ENCODE measurements at regions not wholly inside any gene's neighbourhood (a gene's known extent, or its start where the extent isn't known, plus 50 kb on each side); places are given as distances from the start of the nearest gene placed in this dataset.

- TF ChIP-seq, protein P1, sequence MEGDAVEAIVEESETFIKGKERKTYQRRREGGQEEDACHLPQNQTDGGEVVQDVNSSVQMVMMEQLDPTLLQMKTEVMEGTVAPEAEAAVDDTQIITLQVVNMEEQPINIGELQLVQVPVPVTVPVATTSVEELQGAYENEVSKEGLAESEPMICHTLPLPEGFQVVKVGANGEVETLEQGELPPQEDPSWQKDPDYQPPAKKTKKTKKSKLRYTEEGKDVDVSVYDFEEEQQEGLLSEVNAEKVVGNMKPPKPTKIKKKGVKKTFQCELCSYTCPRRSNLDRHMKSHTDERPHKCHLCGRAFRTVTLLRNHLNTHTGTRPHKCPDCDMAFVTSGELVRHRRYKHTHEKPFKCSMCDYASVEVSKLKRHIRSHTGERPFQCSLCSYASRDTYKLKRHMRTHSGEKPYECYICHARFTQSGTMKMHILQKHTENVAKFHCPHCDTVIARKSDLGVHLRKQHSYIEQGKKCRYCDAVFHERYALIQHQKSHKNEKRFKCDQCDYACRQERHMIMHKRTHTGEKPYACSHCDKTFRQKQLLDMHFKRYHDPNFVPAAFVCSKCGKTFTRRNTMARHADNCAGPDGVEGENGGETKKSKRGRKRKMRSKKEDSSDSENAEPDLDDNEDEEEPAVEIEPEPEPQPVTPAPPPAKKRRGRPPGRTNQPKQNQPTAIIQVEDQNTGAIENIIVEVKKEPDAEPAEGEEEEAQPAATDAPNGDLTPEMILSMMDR (conservative IDR thresholded peaks at IDR 0.05; ENCODE audit: low read depth in 2 of 2), result no peak
- TF ChIP-seq EZH2phosphoT487 (IDR thresholded peaks at IDR 0.05; ENCODE audit: unreplicated experiment) (no peak), POLR2AphosphoS5 (IDR thresholded peaks at IDR 0.05; ENCODE audit: low read depth) (no peak), EZH2 (IDR thresholded peaks at IDR 0.05; ENCODE audit: low read depth, unreplicated experiment) (no peak), JUNB (IDR thresholded peaks at IDR 0.05; ENCODE audit: unreplicated experiment) (no peak), ZNF114 (CRISPR knock-in tag; IDR thresholded peaks at IDR 0.05) (no peak), ETS1 (IDR thresholded peaks at IDR 0.05) (no peak), NANOG (IDR thresholded peaks at IDR 0.05; ENCODE audit: borderline replicate concordance) (no peak), CREB1 (CRISPR knock-in tag; IDR thresholded peaks at IDR 0.05; ENCODE audit: low read depth) (no peak), ZNF331 (CRISPR knock-in tag; IDR thresholded peaks at IDR 0.05; ENCODE audit: low read depth) (no peak), STAT1 (IDR thresholded peaks at IDR 0.05; ENCODE audit: unreplicated experiment) (no peak)
- TF ChIP-seq, protein P2, sequence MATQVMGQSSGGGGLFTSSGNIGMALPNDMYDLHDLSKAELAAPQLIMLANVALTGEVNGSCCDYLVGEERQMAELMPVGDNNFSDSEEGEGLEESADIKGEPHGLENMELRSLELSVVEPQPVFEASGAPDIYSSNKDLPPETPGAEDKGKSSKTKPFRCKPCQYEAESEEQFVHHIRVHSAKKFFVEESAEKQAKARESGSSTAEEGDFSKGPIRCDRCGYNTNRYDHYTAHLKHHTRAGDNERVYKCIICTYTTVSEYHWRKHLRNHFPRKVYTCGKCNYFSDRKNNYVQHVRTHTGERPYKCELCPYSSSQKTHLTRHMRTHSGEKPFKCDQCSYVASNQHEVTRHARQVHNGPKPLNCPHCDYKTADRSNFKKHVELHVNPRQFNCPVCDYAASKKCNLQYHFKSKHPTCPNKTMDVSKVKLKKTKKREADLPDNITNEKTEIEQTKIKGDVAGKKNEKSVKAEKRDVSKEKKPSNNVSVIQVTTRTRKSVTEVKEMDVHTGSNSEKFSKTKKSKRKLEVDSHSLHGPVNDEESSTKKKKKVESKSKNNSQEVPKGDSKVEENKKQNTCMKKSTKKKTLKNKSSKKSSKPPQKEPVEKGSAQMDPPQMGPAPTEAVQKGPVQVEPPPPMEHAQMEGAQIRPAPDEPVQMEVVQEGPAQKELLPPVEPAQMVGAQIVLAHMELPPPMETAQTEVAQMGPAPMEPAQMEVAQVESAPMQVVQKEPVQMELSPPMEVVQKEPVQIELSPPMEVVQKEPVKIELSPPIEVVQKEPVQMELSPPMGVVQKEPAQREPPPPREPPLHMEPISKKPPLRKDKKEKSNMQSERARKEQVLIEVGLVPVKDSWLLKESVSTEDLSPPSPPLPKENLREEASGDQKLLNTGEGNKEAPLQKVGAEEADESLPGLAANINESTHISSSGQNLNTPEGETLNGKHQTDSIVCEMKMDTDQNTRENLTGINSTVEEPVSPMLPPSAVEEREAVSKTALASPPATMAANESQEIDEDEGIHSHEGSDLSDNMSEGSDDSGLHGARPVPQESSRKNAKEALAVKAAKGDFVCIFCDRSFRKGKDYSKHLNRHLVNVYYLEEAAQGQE (IDR thresholded peaks at IDR 0.05; ENCODE audit: unreplicated experiment), result no peak
- TF ChIP-seq, protein P3, sequence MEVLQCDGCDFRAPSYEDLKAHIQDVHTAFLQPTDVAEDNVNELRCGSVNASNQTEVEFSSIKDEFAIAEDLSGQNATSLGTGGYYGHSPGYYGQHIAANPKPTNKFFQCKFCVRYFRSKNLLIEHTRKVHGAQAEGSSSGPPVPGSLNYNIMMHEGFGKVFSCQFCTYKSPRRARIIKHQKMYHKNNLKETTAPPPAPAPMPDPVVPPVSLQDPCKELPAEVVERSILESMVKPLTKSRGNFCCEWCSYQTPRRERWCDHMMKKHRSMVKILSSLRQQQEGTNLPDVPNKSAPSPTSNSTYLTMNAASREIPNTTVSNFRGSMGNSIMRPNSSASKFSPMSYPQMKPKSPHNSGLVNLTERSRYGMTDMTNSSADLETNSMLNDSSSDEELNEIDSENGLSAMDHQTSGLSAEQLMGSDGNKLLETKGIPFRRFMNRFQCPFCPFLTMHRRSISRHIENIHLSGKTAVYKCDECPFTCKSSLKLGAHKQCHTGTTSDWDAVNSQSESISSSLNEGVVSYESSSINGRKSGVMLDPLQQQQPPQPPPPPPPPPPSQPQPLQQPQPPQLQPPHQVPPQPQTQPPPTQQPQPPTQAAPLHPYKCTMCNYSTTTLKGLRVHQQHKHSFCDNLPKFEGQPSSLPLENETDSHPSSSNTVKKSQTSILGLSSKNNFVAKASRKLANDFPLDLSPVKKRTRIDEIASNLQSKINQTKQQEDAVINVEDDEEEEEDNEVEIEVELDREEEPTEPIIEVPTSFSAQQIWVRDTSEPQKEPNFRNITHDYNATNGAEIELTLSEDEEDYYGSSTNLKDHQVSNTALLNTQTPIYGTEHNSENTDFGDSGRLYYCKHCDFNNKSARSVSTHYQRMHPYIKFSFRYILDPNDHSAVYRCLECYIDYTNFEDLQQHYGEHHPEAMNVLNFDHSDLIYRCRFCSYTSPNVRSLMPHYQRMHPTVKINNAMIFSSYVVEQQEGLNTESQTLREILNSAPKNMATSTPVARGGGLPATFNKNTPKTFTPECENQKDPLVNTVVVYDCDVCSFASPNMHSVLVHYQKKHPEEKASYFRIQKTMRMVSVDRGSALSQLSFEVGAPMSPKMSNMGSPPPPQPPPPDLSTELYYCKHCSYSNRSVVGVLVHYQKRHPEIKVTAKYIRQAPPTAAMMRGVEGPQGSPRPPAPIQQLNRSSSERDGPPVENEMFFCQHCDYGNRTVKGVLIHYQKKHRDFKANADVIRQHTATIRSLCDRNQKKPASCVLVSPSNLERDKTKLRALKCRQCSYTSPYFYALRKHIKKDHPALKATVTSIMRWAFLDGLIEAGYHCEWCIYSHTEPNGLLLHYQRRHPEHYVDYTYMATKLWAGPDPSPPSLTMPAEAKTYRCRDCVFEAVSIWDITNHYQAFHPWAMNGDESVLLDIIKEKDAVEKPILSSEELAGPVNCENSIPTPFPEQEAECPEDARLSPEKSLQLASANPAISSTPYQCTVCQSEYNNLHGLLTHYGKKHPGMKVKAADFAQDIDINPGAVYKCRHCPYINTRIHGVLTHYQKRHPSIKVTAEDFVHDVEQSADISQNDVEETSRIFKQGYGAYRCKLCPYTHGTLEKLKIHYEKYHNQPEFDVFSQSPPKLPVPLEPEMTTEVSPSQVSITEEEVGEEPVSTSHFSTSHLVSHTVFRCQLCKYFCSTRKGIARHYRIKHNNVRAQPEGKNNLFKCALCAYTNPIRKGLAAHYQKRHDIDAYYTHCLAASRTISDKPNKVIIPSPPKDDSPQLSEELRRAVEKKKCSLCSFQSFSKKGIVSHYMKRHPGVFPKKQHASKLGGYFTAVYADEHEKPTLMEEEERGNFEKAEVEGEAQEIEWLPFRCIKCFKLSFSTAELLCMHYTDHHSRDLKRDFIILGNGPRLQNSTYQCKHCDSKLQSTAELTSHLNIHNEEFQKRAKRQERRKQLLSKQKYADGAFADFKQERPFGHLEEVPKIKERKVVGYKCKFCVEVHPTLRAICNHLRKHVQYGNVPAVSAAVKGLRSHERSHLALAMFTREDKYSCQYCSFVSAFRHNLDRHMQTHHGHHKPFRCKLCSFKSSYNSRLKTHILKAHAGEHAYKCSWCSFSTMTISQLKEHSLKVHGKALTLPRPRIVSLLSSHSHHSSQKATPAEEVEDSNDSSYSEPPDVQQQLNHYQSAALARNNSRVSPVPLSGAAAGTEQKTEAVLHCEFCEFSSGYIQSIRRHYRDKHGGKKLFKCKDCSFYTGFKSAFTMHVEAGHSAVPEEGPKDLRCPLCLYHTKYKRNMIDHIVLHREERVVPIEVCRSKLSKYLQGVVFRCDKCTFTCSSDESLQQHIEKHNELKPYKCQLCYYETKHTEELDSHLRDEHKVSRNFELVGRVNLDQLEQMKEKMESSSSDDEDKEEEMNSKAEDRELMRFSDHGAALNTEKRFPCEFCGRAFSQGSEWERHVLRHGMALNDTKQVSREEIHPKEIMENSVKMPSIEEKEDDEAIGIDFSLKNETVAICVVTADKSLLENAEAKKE (CRISPR knock-in tag; IDR thresholded peaks at IDR 0.05), result no peak
Measured at GRCh38 chr13:105612541-105612940, 922.9 kb downstream of the EFNB2 start.

All from GM23338 (cell line).